ENCODE measurements at regions not wholly inside any gene's neighbourhood (a gene's known extent, or its start where the extent isn't known, plus 50 kb on each side); places are given as distances from the start of the nearest gene placed in this dataset.

DNA sequence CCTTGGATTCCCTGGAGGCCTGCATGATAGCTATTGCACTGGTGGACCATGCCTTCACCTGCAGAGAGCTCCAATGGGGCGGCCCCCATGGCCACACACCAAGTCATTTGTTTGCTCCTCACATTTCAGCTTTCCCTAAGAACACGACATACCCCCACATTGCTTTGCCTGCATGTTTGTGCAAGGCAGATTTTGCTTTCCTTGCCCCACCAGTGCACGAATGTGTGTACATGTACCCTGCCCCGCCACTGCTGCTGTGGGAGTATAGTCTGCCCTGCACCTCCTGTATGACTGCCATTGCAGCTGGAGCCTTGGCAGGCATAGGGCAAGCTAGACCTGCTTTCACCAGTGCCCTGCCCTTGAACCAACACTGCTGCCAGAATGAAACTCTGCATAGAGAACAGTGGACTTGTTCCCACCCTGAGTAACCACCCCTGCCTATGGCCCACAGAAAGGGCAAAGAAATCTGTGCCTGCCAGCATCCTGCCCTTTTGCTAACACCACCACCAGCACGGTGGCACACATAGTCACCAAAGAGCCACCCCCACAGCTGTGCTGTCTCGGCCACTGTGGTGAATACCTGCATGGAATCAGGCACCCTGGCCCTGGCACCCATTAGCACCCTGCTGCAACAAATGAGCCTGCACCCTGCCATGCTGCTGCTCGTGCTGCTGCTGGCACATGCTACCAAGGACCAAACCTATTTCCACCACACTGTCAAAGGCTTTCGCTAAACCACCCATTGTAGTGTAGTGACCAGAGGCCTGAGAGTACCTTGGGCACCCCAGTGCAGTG is 661.7 kb upstream of the FAM241A start:
- intact Hi-C loops (cut with micrococcal nuclease): no loop called here

DNA sequence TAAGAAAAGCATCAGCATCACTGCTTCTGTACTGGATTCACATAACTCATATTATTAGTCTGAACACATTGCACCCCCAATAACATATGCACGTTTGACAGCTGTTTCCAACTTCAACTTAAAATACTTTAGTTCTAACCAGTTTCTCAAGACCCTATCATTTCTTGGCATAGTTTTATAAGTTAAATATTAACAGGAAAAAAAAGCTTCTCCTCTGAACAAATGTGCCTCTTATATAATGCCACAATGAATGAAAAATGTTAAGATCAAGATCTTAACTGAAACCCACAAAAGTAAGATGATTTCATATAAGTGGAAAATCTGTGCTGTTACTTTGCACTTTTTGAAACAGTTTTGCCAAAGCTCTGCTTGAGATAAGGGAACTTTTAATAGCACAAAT is 652.8 kb upstream of the FAM241A start:
- intact Hi-C loops (cut with micrococcal nuclease): no loop called here

DNA sequence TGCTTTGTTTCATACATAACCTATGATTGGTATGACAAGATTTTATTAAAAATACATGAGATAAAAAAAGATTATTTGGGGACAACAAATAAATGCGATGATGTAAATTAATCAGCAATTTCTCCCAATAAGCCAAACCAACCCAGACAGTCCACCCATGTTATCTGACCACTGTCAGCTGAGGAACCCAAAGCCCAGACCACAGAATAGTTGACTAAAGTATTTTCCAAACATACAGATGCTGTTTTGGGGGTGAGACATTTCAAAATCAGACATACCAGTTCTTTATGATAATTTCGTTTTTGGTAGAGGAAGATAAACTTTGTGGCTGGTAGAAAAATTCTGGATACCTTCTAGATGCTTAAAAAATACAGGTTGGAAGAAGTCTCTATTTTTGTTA is 650.8 kb upstream of the FAM241A start:
- intact Hi-C loops (cut with micrococcal nuclease): no loop called here

DNA sequence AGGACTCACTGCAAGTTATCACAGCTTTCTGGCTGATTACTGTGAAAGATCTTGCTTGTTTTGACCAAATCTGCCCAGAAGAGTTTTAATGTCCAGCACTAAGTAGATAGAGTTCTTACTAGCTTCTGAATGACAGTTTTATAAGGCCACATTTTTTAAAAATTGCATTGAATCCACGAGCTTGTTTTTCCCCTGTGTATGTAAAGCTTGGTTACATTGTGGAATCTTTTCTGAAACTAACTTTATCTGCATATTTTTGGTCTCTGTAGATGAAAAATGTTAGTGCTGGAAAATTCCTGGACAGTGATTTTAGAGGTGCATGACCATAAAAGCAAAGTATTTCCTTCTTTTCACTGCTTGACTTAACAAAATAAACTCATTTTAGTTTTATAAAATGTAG is 650.3 kb upstream of the FAM241A start:
- intact Hi-C loops (cut with micrococcal nuclease): no loop called here

DNA sequence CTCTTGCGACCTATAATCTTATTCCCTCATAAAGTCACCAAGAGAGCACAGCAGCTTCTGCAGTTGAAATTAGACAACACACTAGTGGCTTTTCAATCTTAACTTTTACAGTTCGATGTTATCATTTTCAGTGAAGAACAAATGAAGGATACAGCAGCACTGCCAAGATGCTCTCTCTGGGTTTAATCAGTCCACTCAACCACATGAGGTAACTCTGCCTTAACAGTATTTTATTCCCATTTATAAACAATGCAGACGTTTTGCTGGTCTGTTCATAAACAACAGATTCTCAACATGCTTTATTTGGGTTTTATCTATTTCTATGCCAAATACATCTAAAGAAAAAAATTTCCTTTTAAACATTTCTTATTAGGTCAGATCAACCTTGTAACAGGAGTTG is 646.0 kb upstream of the FAM241A start:
- intact Hi-C loops (cut with micrococcal nuclease): no loop called here

DNA sequence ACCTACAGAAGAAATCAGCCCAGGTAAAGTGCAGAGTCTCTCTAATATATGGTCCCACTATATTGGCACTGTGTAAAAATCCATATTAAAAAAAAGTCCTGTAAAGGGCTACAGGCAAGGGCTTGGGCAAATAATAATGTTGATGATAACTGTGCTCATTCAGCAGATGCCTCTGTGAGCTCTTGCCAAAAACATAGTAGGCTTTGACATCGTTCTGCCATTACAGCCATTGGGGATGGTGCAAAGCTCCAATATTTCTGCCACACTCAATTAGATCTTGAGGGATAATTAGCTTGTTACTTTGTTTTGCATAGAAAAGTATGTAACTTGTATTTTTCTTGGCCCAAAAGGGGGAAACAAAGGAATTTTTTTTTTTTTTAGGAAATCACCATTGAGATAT is 645.5 kb upstream of the FAM241A start:
- intact Hi-C loops (cut with micrococcal nuclease): no loop called here

DNA sequence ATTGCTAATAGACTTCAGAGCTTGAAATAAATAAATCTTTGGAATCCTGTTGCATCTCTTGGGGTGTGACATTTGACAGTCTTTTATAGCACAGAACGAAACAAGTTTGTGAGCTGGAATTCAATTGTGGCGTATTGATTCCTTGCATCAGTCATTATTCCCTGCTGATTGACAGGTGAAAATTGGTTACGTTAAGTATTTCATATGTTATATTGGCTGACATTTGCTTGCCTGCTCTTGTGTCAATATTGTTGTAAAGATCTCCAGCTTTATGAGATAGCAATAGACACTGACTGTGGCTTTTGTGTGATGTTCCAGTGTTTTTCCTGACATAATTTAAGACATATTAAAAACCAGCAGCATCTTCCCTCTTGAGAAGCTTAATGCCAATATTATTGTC is 644.4 kb upstream of the FAM241A start:
- intact Hi-C loops (cut with micrococcal nuclease): no loop called here

DNA sequence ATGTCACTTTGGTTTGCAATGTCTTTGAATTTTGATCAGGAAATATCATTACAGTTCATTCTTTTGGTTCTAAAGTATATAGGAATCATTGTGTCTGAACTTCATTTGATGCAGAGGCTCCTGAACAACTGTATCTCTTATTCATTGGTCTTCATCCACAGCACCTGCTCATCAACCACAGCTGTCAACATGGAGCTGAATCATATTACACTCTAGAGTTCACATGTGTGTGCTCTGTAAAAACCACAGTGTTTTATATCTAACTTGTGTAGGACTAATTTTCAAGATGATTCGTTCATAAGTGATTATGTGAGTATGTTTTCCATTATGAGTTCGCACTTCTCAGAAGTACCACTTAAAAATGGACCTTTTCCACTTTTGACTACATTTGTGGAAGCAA is 643.3 kb upstream of the FAM241A start:
- intact Hi-C loops (cut with micrococcal nuclease): no loop called here

GRCh38 chr4:111502626-111503025 is 642.6 kb upstream of the FAM241A start:
- intact Hi-C loops (cut with micrococcal nuclease): no loop called here

DNA sequence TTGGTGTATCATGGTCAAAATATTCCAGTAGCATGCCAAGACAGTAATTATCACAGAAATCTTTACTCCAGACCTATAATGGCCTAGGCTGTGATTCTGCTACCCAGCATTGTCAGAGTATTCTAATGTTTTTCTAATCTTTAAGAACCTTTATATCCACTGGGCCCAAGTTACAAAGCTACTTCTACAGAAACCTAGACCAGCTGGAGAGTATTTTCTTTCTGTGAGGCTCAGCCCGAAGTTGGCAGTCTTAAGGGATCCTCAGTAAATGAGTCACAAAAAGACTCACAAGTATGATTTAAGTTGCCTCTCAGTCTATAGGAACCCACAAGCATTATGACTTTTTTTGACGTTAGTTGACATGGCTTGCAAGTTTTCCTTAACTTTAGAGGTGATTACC is 638.5 kb upstream of the FAM241A start:
- intact Hi-C loops (cut with micrococcal nuclease): no loop called here

- intact Hi-C loops (cut with micrococcal nuclease): no loop called here
These were observed 634.7 kb upstream of the FAM241A start for GRCh38 chr4:111510535-111510934.

GRCh38 chr4:111512081-111512783 is 633.0 kb upstream of the FAM241A start:
- intact Hi-C loops (cut with micrococcal nuclease): no loop called here

- intact Hi-C loops (cut with micrococcal nuclease): no loop called here
These were observed 625.6 kb upstream of the FAM241A start for GRCh38 chr4:111519683-111520082.

- intact Hi-C loops (cut with micrococcal nuclease): no loop called here
These were observed 614.8 kb upstream of the FAM241A start for GRCh38 chr4:111530446-111530845.

DNA sequence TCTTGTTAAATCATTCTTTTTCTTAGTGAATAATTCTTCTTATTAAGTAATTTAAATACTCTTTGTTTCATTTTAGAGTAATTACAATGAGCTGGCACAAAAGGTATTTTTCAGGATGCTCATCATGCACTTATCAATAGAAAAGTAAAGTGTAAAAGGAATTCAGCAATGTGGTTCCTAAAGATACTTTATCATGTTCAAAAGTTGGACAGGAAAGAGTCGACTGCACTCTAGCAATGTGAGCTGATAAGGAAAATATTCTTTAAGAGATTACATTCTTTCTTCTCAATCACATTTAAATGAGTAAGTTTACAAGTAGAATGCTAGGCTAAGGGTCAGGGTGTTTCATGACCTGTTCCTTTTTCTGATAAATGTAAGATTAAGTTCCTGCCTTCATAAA is 609.5 kb upstream of the FAM241A start:
- intact Hi-C loops (cut with micrococcal nuclease): no loop called here

DNA sequence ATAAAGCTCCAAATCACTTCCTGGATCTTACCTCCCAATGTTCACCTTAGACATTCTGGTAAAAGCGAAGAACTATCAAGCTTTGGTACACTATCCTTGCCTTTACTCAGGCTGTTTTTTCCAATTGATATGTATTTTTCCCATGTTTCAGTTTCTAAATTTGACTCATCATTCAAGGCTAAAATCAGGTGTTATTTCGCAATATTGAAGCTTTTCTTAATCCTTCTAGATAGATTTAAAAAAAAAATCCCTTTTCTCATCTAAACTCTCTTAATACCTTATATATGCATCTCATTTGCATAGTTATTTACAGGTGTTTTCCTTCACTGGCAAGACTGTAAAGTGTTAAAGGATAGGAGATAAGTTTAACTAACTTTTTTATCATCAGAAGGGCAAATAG is 608.1 kb upstream of the FAM241A start:
- intact Hi-C loops (cut with micrococcal nuclease): no loop called here

DNA sequence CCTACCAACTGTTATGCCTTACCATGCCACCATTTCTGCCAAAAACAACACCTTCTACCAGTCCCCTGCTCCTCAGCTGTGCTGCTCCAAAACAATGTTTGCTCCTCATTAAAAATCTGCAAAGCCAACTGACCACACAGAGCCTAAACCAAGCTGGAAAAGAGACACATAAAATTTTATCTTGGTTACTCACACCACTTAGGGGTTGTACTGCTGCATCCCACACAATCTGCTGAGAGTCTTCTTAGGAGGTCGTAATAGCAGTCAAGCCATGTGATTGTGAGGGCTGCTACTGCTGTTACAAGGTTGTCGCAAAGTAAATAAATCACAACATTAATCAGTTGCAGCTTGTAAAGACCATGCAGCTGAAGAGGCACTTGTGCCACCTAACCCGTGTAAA is 607.4 kb upstream of the FAM241A start:
- intact Hi-C loops (cut with micrococcal nuclease): no loop called here

- intact Hi-C loops (cut with micrococcal nuclease): no loop called here
These were observed 604.6 kb upstream of the FAM241A start for GRCh38 chr4:111540671-111541070.

GRCh38 chr4:111542056-111542455 is 603.2 kb upstream of the FAM241A start:
- intact Hi-C loops (cut with micrococcal nuclease): no loop called here

- intact Hi-C loops (cut with micrococcal nuclease): no loop called here
These were observed 598.4 kb upstream of the FAM241A start for GRCh38 chr4:111546881-111547280.

- intact Hi-C loops (cut with micrococcal nuclease): no loop called here
These were observed 589.0 kb upstream of the FAM241A start for GRCh38 chr4:111556141-111556781.

DNA sequence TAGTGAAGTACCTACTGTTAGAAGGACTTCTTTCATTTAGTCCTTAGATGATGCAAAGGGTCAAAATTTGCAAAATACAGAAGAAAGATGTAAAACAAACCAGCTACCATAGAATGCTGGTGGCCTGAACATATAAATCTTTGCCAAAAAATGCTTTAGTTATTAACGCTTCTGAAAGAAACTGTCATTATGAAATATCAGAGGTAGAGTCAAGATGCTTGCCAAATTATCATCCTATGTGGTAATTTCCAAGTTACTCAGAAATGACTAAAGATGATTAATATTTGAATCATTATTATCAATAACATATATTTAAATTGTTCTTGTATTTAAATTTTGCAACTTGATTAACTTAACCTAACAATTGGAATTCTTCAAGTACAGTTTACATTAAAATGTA is 588.4 kb upstream of the FAM241A start:
- intact Hi-C loops (cut with micrococcal nuclease): no loop called here

GRCh38 chr4:111562826-111563225 is 582.4 kb upstream of the FAM241A start:
- intact Hi-C loops (cut with micrococcal nuclease): no loop called here

Data from T-helper 1 cell treated with Interleukin-12 subunit alpha and Interleukin-12 subunit beta and Interleukin-4 antibody, amounts not matched to agents 30 ng/mL and 1 ng/mL, for 36 hours (primary cell).